ENCODE measurements at regions not wholly inside any gene's neighbourhood (a gene's known extent, or its start where the extent isn't known, plus 50 kb on each side); places are given as distances from the start of the nearest gene placed in this dataset.

DNA sequence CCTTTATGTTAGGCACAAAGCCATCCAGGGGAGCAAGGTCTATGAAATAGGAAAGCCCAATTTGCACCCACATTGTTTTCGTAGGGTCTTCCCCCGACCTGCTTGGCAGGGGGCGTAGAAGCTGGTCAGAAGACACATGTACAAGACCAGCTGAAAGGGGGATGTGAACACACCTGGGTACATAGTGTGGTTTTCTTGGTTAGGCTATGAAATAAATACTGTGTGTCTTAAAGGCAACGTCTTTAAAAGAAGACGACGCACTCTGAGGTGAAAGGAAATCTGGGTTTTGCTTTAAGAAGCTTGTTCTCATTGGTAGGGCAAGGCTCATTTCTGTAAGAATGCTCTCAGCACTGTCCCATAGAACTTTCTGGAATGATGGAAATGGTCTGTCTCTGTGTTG is 60.0 kb upstream of the KLF7 start:
- Histone ChIP-seq H3K36me3 (ENCODE audit: insufficient read depth, low read length) (no peaks in the 10 kb centered on the region), H3K27ac (ENCODE audit: low read depth, low read length) (no peak overlapping the region), H3K9me3 (ENCODE audit: low read length) (no peaks in the 10 kb centered on the region), H3K4me3 (ENCODE audit: low read length) (no peak overlapping the region), H3K27me3 (ENCODE audit: insufficient read depth, low read length, poor library complexity, severe bottlenecking) (no peaks in the 10 kb centered on the region), H3K4me1 (ENCODE audit: insufficient read depth, low read length) (peaks cover 7% of the 10 kb centered on the region)
- POLR2A ChIA-PET = no interaction called here
- CTCF ChIA-PET = no interaction called here
- Mint-ChIP-seq H3K9me3 (peaks cover 0 to 2% (median 0%) of the 10 kb centered on the region in 5 donors), H3K4me1 (peaks cover 0 to 14% (median 0%) of the 10 kb centered on the region in 3 donors), H3K4me3 (no peak overlapping the region), H3K27ac (no peak overlapping the region), H3K27me3 (peaks cover 7 to 39% of the 10 kb centered on the region in 2 donors), H3K36me3 (no peaks in the 10 kb centered on the region)
- DNase-seq = no peak

DNA sequence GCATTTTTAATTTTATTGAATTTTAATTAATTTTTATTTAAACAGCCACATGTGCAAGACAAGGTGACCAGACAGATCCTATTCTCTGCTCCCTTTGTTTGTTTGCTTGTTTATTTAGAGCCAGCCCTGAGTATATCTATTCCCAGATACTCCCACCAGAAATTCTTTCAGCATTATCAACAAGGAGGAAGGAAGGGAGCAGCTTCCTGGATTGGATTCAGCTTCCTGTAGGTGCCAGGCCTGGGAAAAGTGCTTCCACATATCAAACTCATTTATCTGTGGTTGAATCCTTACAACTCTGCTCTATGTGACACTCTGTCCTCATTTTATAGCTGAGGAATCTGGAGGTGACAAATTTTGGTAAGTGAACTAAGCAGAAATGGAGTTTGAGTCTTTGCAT is 60.5 kb upstream of the KLF7 start:
- no peaks in the 10 kb centered on the region for H3K36me3 Mint-ChIP-seq
- H3K27ac ChIP-seq (ENCODE audit: low read depth, low read length) = no peak overlapping the region
- peaks cover 4 to 39% of the 10 kb centered on the region in 2 donors for H3K27me3 Mint-ChIP-seq
- CTCF ChIA-PET = no interaction called here
- H3K9me3 Mint-ChIP-seq = peaks cover 0 to 1% (median 0%) of the 10 kb centered on the region in 5 donors
- no peaks in the 10 kb centered on the region for H3K36me3 ChIP-seq (ENCODE audit: insufficient read depth, low read length)
- no peaks in the 10 kb centered on the region for H3K27me3 ChIP-seq (ENCODE audit: insufficient read depth, low read length, poor library complexity, severe bottlenecking)
- no peak for DNase-seq
- H3K27ac Mint-ChIP-seq = no peak overlapping the region
- H3K4me3 Mint-ChIP-seq = no peak overlapping the region
- peaks cover 7% of the 10 kb centered on the region for H3K4me1 ChIP-seq (ENCODE audit: insufficient read depth, low read length)
- POLR2A ChIA-PET = no interaction called here
- H3K9me3 ChIP-seq (ENCODE audit: low read length) = no peaks in the 10 kb centered on the region
- H3K4me3 ChIP-seq (ENCODE audit: low read length) = no peak overlapping the region
- H3K4me1 Mint-ChIP-seq = peaks cover 0 to 14% (median 0%) of the 10 kb centered on the region in 3 donors

DNA sequence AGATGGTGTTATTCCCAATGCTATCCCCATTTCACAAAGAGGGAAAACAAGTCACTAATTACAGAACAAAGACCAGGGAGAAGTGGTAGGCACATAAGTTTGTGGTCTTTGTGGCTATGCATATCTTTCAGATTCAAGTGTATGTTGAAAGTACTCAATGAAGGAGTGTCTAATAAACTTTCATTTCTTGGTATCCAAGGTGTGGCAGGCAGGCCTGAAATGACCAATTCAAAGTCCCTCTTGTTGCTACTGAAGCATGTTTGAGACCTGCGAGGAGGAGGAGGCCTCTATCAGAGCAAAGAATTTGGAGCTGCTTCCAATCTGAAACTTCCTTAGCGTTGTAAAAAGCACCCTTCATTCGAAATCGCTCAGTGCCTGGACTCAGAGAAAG is 60.9 kb upstream of the KLF7 start:
- ChIA-PET POLR2A (no interaction called here), CTCF (no interaction called here)
- Histone ChIP-seq H3K4me1 (ENCODE audit: insufficient read depth, low read length) (peaks cover 7% of the 10 kb centered on the region), H3K9me3 (ENCODE audit: low read length) (no peaks in the 10 kb centered on the region), H3K4me3 (ENCODE audit: low read length) (no peak overlapping the region), H3K27me3 (ENCODE audit: insufficient read depth, low read length, poor library complexity, severe bottlenecking) (no peaks in the 10 kb centered on the region), H3K27ac (ENCODE audit: low read depth, low read length) (no peak overlapping the region), H3K36me3 (ENCODE audit: insufficient read depth, low read length) (no peaks in the 10 kb centered on the region)
- Mint-ChIP-seq H3K4me1 (peaks cover 0 to 14% (median 0%) of the 10 kb centered on the region in 3 donors), H3K9me3 (no peaks in the 10 kb centered on the region), H3K27ac (no peak overlapping the region), H3K27me3 (peaks cover 3 to 39% of the 10 kb centered on the region in 2 donors), H3K4me3 (no peak overlapping the region), H3K36me3 (no peaks in the 10 kb centered on the region)
- no peak for DNase-seq

DNA sequence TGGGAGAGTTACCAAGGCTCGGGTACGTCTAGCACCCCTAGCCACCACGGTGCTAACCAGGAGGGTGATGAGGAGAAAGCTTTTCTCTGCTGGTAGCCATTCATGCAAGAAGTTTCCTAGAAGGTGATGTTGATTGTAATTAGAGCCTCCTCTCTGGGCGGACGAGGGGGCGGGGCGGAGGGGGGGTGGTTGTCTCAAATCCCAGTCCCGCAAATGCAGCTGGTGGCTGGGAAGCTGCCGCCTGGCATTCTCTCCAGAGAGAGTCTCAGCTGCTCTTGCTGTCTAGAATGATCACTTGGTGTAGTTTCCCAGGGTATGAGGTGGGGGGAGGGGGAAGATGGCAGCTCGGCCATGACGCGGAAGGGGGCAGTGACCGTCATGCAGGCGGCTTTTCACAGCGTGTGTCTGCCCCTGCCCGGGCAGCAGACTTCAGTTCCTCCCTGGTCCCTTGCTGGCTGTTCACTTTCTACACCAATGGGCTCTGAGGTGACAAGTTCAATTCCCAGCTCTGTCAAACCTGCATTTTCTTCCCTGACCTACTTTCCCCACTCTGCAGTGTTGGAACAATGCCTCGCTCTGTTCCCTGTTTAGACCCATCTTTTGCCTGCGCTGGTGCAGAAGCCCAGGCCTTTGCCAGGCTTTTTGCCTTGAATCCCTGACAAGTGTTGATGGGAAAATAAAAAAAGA is 61.5 kb upstream of the KLF7 start:
- H3K36me3 Mint-ChIP-seq = no peaks in the 10 kb centered on the region
- CTCF ChIA-PET = no interaction called here
- no peak overlapping the region for H3K27ac ChIP-seq (ENCODE audit: low read depth, low read length)

DNA sequence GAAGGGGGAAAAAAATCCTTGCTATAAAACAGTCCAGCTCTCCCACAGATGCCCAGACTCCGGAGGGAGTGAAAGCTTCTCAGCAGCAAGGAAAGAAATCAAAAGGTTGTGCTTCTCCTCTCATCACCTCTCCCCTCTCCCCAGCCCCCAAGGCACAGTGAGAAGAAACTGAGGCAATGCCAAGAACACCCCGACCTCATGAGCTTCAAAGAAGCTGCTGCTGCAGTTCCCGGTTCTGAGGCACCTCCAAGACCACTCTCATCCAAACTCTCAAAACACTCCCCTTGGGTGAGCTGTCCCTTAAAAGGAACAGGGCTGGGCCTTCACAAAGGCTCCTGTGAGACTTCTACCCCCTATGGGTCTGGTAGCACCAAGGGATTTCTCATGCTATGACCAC is 62.0 kb upstream of the KLF7 start:
- Mint-ChIP-seq H3K36me3 (no peaks in the 10 kb centered on the region), H3K27ac (no peak overlapping the region), H3K4me1 (peaks cover 0 to 14% (median 0%) of the 10 kb centered on the region in 3 donors), H3K9me3 (no peaks in the 10 kb centered on the region), H3K27me3 (peaks cover 3 to 35% of the 10 kb centered on the region in 2 donors), H3K4me3 (no peak overlapping the region)
- H3K4me3 ChIP-seq (ENCODE audit: low read length) = no peak overlapping the region
- H3K27ac ChIP-seq (ENCODE audit: low read depth, low read length) = no peak overlapping the region
- no peak for DNase-seq
- H3K27me3 ChIP-seq (ENCODE audit: insufficient read depth, low read length, poor library complexity, severe bottlenecking) = no peaks in the 10 kb centered on the region
- ChIA-PET CTCF (no interaction called here), POLR2A (no interaction called here)
- no peaks in the 10 kb centered on the region for H3K36me3 ChIP-seq (ENCODE audit: insufficient read depth, low read length)
- H3K4me1 ChIP-seq (ENCODE audit: insufficient read depth, low read length) = peaks cover 7% of the 10 kb centered on the region
- no peaks in the 10 kb centered on the region for H3K9me3 ChIP-seq (ENCODE audit: low read length)

More for the DNA sequence above, 61.5 kb upstream of the KLF7 start:
- no peak overlapping the region for H3K27ac Mint-ChIP-seq
- H3K27me3 Mint-ChIP-seq = peaks cover 3 to 35% of the 10 kb centered on the region in 2 donors
- peaks cover 0 to 14% (median 0%) of the 10 kb centered on the region in 3 donors for H3K4me1 Mint-ChIP-seq
- no peak overlapping the region for H3K4me3 Mint-ChIP-seq
- Histone ChIP-seq H3K4me1 (ENCODE audit: insufficient read depth, low read length) (peaks cover 7% of the 10 kb centered on the region), H3K9me3 (ENCODE audit: low read length) (no peaks in the 10 kb centered on the region), H3K36me3 (ENCODE audit: insufficient read depth, low read length) (no peaks in the 10 kb centered on the region), H3K4me3 (ENCODE audit: low read length) (no peak overlapping the region), H3K27me3 (ENCODE audit: insufficient read depth, low read length, poor library complexity, severe bottlenecking) (no peaks in the 10 kb centered on the region)
- no peak for DNase-seq
- POLR2A ChIA-PET = no interaction called here
- no peaks in the 10 kb centered on the region for H3K9me3 Mint-ChIP-seq

DNA sequence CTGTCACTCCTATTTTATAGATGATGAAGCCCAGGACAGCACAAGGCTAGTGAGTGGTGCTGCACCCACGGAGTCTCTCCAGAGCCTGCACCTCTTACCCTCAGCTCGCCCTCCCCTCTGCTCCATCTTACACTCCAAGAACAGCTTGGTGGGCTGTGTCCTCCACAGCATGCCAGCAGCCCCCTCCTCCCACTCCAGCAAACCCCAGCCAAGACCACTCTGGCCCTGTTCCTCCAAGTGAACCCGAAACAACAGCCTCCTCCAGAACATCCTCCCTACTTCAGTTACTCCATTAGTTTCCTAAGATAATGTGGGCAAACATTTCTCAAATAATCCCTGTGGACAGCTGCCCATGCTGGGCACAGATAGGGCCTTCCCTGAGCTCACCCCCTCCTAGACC is 62.7 kb upstream of the KLF7 start:
- ChIA-PET POLR2A (no interaction called here), CTCF (no interaction called here)
- H3K4me3 ChIP-seq (ENCODE audit: low read length) = no peak overlapping the region
- Mint-ChIP-seq H3K36me3 (no peaks in the 10 kb centered on the region), H3K4me3 (no peak overlapping the region), H3K9me3 (no peaks in the 10 kb centered on the region), H3K27ac (no peak overlapping the region), H3K27me3 (peaks cover 3 to 35% of the 10 kb centered on the region in 2 donors), H3K4me1 (peaks cover 0 to 14% (median 0%) of the 10 kb centered on the region in 3 donors)
- H3K27me3 ChIP-seq (ENCODE audit: insufficient read depth, low read length, poor library complexity, severe bottlenecking) = no peaks in the 10 kb centered on the region
- H3K36me3 ChIP-seq (ENCODE audit: insufficient read depth, low read length) = no peaks in the 10 kb centered on the region
- peaks cover 7% of the 10 kb centered on the region for H3K4me1 ChIP-seq (ENCODE audit: insufficient read depth, low read length)
- H3K27ac ChIP-seq (ENCODE audit: low read depth, low read length) = no peak overlapping the region
- H3K9me3 ChIP-seq (ENCODE audit: low read length) = no peaks in the 10 kb centered on the region
- no peak for DNase-seq

DNA sequence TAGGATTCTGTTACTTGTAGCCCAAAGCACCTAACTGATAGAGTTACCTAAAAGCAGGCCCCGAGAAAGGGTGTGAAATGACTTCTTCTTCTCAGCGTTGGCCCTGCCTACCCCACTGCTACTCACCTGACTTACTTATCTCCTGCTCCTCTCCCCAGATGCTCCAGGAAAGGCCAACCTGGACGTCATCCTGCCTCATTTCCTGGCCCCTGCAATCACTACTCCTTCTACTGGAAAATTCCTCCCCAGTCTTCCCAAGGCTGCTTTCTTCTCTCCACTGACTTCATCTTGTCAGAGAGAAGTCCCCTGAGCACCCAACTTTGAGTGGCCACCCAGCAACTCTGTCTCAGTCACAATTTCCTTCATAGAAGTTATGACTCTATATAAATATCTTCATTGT is 63.4 kb upstream of the KLF7 start:
- peaks cover 7% of the 10 kb centered on the region for H3K4me1 ChIP-seq (ENCODE audit: insufficient read depth, low read length)
- H3K9me3 ChIP-seq (ENCODE audit: low read length) = no peaks in the 10 kb centered on the region
- H3K27ac ChIP-seq (ENCODE audit: low read depth, low read length) = no peak overlapping the region
- Mint-ChIP-seq H3K9me3 (no peaks in the 10 kb centered on the region), H3K36me3 (no peaks in the 10 kb centered on the region), H3K4me1 (peaks cover 0 to 14% (median 0%) of the 10 kb centered on the region in 3 donors), H3K27me3 (peaks cover 3 to 35% of the 10 kb centered on the region in 2 donors), H3K4me3 (no peak overlapping the region), H3K27ac (no peak overlapping the region)
- no peak for DNase-seq
- POLR2A ChIA-PET = no interaction called here
- no peaks in the 10 kb centered on the region for H3K36me3 ChIP-seq (ENCODE audit: insufficient read depth, low read length)
- H3K4me3 ChIP-seq (ENCODE audit: low read length) = no peak overlapping the region
- CTCF ChIA-PET = no interaction called here
- no peaks in the 10 kb centered on the region for H3K27me3 ChIP-seq (ENCODE audit: insufficient read depth, low read length, poor library complexity, severe bottlenecking)

DNA sequence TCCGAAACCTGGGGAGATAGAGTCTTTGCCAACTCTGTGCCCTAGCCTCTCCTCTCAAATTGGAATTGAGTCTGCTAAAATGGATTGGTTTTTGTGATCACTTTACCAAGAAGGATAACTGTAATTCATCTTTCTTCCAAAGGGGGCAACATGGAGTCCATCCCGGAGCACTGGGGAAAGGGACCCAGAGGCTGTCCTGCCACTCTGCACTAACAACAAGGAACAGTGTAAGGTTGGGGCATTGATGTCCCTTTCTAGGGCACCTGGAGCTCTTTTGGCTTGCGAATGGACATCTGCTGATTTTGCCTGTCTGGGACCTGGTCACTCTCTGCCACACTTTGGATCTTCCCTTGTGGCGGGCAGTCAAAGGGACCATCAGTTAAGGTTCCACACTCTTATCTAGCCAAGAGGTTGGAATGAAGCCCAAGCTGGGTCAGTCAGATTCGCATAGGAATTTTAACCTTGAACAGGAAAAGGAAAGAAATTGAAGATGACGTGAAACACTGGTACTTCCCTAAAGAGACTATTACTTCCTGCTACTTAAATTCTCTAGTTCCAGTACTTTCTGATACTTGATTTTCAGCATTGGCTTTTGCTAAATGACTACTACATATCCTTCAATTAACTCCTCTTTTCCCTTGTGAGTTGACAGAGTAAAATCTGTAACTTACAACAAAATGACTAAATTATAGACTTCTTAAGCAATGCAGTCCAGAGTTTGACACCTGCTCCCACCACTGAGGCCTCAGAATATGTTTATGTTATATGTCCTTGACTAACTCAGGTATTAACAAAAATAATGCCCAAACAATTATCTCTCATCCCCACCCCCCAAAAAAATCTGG is 64.7 kb upstream of the KLF7 start:
- Histone ChIP-seq H3K9me3 (ENCODE audit: low read length) (no peaks in the 10 kb centered on the region), H3K27ac (ENCODE audit: low read depth, low read length) (no peak overlapping the region), H3K4me3 (ENCODE audit: low read length) (no peak overlapping the region), H3K27me3 (ENCODE audit: insufficient read depth, low read length, poor library complexity, severe bottlenecking) (no peaks in the 10 kb centered on the region), H3K4me1 (ENCODE audit: insufficient read depth, low read length) (peaks cover 3% of the 10 kb centered on the region), H3K36me3 (ENCODE audit: insufficient read depth, low read length) (no peaks in the 10 kb centered on the region)
- no peak overlapping the region for H3K27ac Mint-ChIP-seq
- H3K9me3 Mint-ChIP-seq = no peaks in the 10 kb centered on the region
- ChIA-PET CTCF (no interaction called here), POLR2A (no interaction called here)
- peaks cover 0 to 14% (median 0%) of the 10 kb centered on the region in 3 donors for H3K4me1 Mint-ChIP-seq
- no peak overlapping the region for H3K4me3 Mint-ChIP-seq
- H3K27me3 Mint-ChIP-seq = peaks cover 3 to 21% of the 10 kb centered on the region in 2 donors
- no peaks in the 10 kb centered on the region for H3K36me3 Mint-ChIP-seq
- no peak for DNase-seq

Data from CD8-positive, alpha-beta memory T cell (primary cell).